ENCODE measurements at regions not wholly inside any gene's neighbourhood (a gene's known extent, or its start where the extent isn't known, plus 50 kb on each side); places are given as distances from the start of the nearest gene placed in this dataset.

- TF ChIP-seq ZFP30 (CRISPR knock-in tag; IDR thresholded peaks at IDR 0.05) (no peak), GLIS3 (CRISPR knock-in tag; IDR thresholded peaks at IDR 0.05) (no peak), ZNF70 (CRISPR knock-in tag; IDR thresholded peaks at IDR 0.05) (no peak), PATZ1 (CRISPR knock-in tag; IDR thresholded peaks at IDR 0.05; ENCODE audit: borderline replicate concordance) (no peak), TSHZ2 (CRISPR knock-in tag; IDR thresholded peaks at IDR 0.05) (no peak), POU6F1 (CRISPR knock-in tag; IDR thresholded peaks at IDR 0.05; ENCODE audit: borderline replicate concordance, low read depth) (no peak), RARB (CRISPR knock-in tag; IDR thresholded peaks at IDR 0.05) (no peak), CSRNP3 (CRISPR knock-in tag; IDR thresholded peaks at IDR 0.05) (no peak), ZNF8 (CRISPR knock-in tag; IDR thresholded peaks at IDR 0.05) (no peak), ESRRG (CRISPR knock-in tag; IDR thresholded peaks at IDR 0.05) (no peak), ZC3H10 (CRISPR knock-in tag; IDR thresholded peaks at IDR 0.05) (no peak), TOX (CRISPR knock-in tag; IDR thresholded peaks at IDR 0.05; ENCODE audit: borderline replicate concordance) (no peak), BACH2 (CRISPR knock-in tag; IDR thresholded peaks at IDR 0.05; ENCODE audit: borderline replicate concordance) (no peak), OSR1 (CRISPR knock-in tag; IDR thresholded peaks at IDR 0.05) (no peak), ARNTL (CRISPR knock-in tag; IDR thresholded peaks at IDR 0.05; ENCODE audit: borderline replicate concordance, low read depth) (no peak), ISL1 (CRISPR knock-in tag; IDR thresholded peaks at IDR 0.05) (no peak)
- TF ChIP-seq, protein P1, sequence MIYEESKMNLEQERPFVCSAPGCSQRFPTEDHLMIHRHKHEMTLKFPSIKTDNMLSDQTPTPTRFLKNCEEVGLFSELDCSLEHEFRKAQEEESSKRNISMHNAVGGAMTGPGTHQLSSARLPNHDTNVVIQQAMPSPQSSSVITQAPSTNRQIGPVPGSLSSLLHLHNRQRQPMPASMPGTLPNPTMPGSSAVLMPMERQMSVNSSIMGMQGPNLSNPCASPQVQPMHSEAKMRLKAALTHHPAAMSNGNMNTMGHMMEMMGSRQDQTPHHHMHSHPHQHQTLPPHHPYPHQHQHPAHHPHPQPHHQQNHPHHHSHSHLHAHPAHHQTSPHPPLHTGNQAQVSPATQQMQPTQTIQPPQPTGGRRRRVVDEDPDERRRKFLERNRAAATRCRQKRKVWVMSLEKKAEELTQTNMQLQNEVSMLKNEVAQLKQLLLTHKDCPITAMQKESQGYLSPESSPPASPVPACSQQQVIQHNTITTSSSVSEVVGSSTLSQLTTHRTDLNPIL (CRISPR knock-in tag; IDR thresholded peaks at IDR 0.05; ENCODE audit: low read depth), result no peak
- ATAC-seq, result peak; percentile 96
These were observed 175.1 kb upstream of the JAG1 start for GRCh38 chr20:10848810-10849370.

GRCh38 chr20:10853176-10853575, 179.4 kb upstream of the JAG1 start:
- no peak for TF ChIP-seq OSR1 (CRISPR knock-in tag; IDR thresholded peaks at IDR 0.05)
- no peak for TF ChIP-seq TCF4 (CRISPR knock-in tag; IDR thresholded peaks at IDR 0.05; ENCODE audit: borderline replicate concordance)
- TF ChIP-seq TSHZ2 (CRISPR knock-in tag; IDR thresholded peaks at IDR 0.05), result no peak
- no peak for TF ChIP-seq ZNF8 (CRISPR knock-in tag; IDR thresholded peaks at IDR 0.05)
- no peak for TF ChIP-seq ESRRG (CRISPR knock-in tag; IDR thresholded peaks at IDR 0.05)
- TF ChIP-seq TOX (CRISPR knock-in tag; IDR thresholded peaks at IDR 0.05; ENCODE audit: borderline replicate concordance), result no peak
- TF ChIP-seq ARNTL (CRISPR knock-in tag; IDR thresholded peaks at IDR 0.05; ENCODE audit: borderline replicate concordance, low read depth), result no peak
- no peak for ATAC-seq
